OCI-M1 (cell line): ENCODE measurements at regions not wholly inside any gene's neighbourhood (a gene's known extent, or its start where the extent isn't known, plus 50 kb on each side); places are given as distances from the start of the nearest gene placed in this dataset.
A peak's percentile ranks its signal among the peaks of the same experiment; 100 is the strongest.

Source experiments
- DNase-seq: peaks from one replicate; lab custom pipeline; 2025; lab: John Stamatoyannopoulos, UW

GRCh38 chr5:58255970-58256369, 203.9 kb downstream of the PLK2 start:
- DNase-seq = no peak

- DNase-seq = no peak
Observed at GRCh38 chr5:58255386-58255785, 204.5 kb downstream of the PLK2 start.

- DNase-seq = no peak
Observed at GRCh38 chr5:58248221-58248620, 211.7 kb downstream of the PLK2 start.

- DNase-seq = no peak
Observed at GRCh38 chr5:58246461-58246944, 213.4 kb downstream of the PLK2 start.

- no peak for DNase-seq
Observed at GRCh38 chr5:58245476-58245840, 214.4 kb downstream of the PLK2 start.

GRCh38 chr5:58244819-58245475, 214.9 kb downstream of the PLK2 start:
- DNase-seq = no peak

- DNase-seq = no peak
Observed at GRCh38 chr5:58241389-58241788, 218.5 kb downstream of the PLK2 start.

GRCh38 chr5:58240322-58240721, 219.6 kb downstream of the PLK2 start:
- no peak for DNase-seq

- no peak for DNase-seq
Observed at GRCh38 chr5:58239731-58240130, 220.2 kb downstream of the PLK2 start.

- no peak for DNase-seq
Observed at GRCh38 chr5:58239045-58239444, 220.8 kb downstream of the PLK2 start.

- DNase-seq = no peak
Observed at GRCh38 chr5:58236498-58236897, 223.4 kb downstream of the PLK2 start.

- peak; percentile 20 for DNase-seq
Observed at GRCh38 chr5:58235299-58235698, 224.6 kb downstream of the PLK2 start.

GRCh38 chr5:58232130-58232529, 227.8 kb downstream of the PLK2 start:
- no peak for DNase-seq

GRCh38 chr5:58231041-58231440, 228.8 kb downstream of the PLK2 start:
- no peak for DNase-seq

GRCh38 chr5:58228896-58229295, 231.0 kb downstream of the PLK2 start:
- DNase-seq = no peak

GRCh38 chr5:58227858-58228257, 232.0 kb downstream of the PLK2 start:
- no peak for DNase-seq

- DNase-seq = no peak
Observed at GRCh38 chr5:58224661-58225060, 235.2 kb downstream of the PLK2 start.

- no peak for DNase-seq
Observed at GRCh38 chr5:58224221-58224620, 235.7 kb downstream of the PLK2 start.

GRCh38 chr5:58215364-58215763, 244.5 kb downstream of the PLK2 start:
- no peak for DNase-seq

GRCh38 chr5:58211441-58211840, 248.4 kb downstream of the PLK2 start:
- no peak for DNase-seq

GRCh38 chr5:58208674-58209073, 251.2 kb downstream of the PLK2 start:
- DNase-seq = no peak

- DNase-seq = no peak
Observed at GRCh38 chr5:58207076-58207475, 252.8 kb downstream of the PLK2 start.

GRCh38 chr5:58204966-58205365, 254.9 kb downstream of the PLK2 start:
- no peak for DNase-seq

GRCh38 chr5:58202941-58203444, 256.9 kb downstream of the PLK2 start:
- no peak for DNase-seq
